GM13977 (cell line): ENCODE measurements at regions not wholly inside any gene's neighbourhood (a gene's known extent, or its start where the extent isn't known, plus 50 kb on each side); places are given as distances from the start of the nearest gene placed in this dataset.
A peak's percentile ranks its signal among the peaks of the same experiment; 100 is the strongest.
"Not testable (repeated sequence)": the region's sequence is repeated elsewhere in the genome, so short reads cannot be mapped to it uniquely, and the experiment has no call there.

ENCODE experiments used
- DNase-seq: peaks from one replicate; pipeline ENCODE4 v3.0.0; 2012; ENCODE audit warnings: low spot score
- in situ Hi-C: fragments of 300-500 bp; cut with MboI; formaldehyde crosslinking; loops from one replicate; pipeline ENCODE4 v1.12.0; 2022; ENCODE audit warnings: low sequenced_read_pairs, low pct_unique_long_range_greater_than_20kb, mixed read lengths, inconsistent platforms; ENCODE audit not compliant: unreplicated experiment
- TF ChIP-seq, protein P1 (sequence below): IDR thresholded peaks from 2 replicates; pipeline ENCODE4 v1.5.1; 2012; ENCODE audit warnings: mild to moderate bottlenecking, control low read depth; ENCODE audit not compliant: insufficient read depth; ENCODE audit errors: extremely low read depth, missing control alignments

- in situ Hi-C loops, DNase-seq: not testable (repeated sequence)
- TF ChIP-seq, protein P1, sequence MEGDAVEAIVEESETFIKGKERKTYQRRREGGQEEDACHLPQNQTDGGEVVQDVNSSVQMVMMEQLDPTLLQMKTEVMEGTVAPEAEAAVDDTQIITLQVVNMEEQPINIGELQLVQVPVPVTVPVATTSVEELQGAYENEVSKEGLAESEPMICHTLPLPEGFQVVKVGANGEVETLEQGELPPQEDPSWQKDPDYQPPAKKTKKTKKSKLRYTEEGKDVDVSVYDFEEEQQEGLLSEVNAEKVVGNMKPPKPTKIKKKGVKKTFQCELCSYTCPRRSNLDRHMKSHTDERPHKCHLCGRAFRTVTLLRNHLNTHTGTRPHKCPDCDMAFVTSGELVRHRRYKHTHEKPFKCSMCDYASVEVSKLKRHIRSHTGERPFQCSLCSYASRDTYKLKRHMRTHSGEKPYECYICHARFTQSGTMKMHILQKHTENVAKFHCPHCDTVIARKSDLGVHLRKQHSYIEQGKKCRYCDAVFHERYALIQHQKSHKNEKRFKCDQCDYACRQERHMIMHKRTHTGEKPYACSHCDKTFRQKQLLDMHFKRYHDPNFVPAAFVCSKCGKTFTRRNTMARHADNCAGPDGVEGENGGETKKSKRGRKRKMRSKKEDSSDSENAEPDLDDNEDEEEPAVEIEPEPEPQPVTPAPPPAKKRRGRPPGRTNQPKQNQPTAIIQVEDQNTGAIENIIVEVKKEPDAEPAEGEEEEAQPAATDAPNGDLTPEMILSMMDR = peak; percentile 32
These were observed 130.3 kb downstream of the LAT start for GRCh38 chr16:29114989-29115801.

DNA sequence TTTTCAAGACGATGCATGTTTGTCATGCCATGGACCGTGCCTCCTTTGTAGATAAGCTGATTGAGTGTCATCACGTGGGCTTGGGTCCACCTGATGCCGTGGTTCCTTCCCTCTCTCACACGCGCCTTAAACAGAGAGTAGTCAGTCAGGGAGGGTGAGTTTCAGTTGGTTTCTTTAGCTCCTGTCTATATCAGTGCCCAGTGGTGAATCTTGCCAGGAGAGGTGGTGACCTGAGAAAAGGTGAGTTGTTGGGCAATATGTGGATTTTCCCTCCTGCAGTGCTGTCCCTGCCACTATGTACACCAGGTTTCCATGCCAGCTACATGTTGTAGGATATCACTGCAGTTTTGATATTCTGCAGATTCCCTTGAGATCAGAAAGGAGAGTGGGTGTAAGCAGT lies 129.7 kb downstream of the LAT start:
- in situ Hi-C loops = no loop called here
- no peak for DNase-seq

GRCh38 chr16:29113446-29113845 lies 128.6 kb downstream of the LAT start:
- in situ Hi-C loops, DNase-seq: not testable (repeated sequence)

More for the DNA sequence above, 129.7 kb downstream of the LAT start:
- TF ChIP-seq, protein P1 = no peak

DNA sequence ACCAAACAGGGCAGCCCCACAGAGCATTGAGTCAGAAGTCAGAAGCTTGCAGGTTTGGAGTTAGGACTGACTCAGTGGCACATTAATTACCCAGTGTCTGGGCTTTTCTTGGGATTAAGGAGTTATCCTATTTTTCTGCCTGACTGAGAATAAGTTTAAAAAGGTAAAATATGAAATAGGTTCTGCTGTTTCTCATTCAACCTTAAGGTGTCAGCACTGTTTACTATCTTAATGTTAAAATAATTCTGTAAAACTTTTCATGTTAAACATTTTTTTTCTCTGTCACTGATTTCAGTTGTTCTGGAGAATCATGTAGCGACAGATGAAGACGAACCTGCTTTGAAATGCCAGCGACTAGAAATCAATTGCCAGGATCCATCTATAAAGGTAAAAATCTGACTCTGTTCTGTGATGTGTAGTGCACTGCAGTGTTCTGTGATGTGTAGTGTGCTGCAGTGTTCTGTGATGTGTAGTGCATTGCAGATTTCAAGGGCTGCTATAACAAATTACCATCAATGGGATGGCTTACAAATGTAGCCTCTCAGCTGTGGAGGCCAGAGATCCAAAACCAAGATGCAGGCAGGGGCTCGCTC lies 128.0 kb downstream of the LAT start:
- TF ChIP-seq, protein P1 = no peak

DNA sequence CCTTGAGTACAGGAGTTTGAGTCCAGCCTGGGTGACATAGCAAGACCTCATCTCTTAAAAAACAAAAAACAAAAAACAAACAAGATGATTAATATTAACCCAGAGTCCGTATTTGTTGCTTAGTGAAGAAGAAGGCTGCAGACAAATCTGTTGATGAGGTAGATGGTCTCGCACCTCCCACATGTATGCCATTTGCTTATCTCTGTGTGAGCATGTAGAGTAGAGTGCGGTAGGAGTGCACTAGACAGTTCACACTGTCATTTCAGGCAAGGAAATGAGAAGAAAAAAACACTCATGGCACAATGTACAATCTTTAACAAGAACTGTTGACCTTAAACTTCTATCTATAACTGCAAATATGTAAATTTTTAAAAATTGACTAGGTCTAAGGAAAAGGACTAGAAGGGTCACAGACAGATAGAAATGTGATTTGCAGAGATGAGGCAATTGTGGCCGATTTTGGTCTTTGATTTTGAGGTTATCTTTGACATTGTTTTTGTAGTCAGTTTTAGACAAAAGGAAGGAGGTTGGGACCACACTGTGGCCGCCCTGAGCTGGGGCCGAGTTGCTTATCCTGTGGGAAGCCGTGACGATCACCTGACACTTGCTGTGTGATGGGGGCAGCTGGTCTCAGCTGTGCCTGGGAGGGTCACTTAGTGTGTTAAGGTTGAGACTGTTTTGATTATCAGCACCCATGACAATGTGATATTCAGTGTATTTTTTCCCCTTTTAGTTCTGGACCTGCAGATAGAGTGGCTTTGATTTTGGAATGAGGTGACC lies 127.2 kb downstream of the LAT start:
- DNase-seq, in situ Hi-C loops: not testable (repeated sequence)

More for the DNA sequence above, 128.0 kb downstream of the LAT start:
- in situ Hi-C loops = no loop called here
- no peak for DNase-seq

DNA sequence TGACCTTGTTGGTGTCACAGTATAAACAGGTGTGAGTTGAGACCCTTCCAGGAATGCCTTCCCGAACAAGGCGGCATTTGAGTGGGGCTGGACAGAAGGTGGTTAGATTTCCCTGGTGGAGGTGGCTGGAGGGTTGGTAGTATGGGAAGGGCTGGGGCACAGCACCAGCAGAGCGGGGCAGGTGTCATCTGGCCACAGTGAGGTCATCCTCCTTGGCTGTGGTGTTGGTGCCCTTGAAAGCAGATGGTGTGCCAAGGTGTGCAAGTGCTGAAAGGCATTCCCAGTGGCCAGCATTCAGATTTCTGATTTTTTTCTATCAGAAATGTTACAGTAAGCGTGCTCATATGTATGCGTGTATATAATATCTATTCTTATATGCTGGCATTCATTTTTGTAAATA lies 126.6 kb downstream of the LAT start:
- in situ Hi-C loops = no loop called here
- DNase-seq = no peak
- TF ChIP-seq, protein P1 = no peak

- in situ Hi-C loops, DNase-seq: not testable (repeated sequence)
These were observed 123.8 kb downstream of the LAT start for GRCh38 chr16:29108625-29109169.

DNA sequence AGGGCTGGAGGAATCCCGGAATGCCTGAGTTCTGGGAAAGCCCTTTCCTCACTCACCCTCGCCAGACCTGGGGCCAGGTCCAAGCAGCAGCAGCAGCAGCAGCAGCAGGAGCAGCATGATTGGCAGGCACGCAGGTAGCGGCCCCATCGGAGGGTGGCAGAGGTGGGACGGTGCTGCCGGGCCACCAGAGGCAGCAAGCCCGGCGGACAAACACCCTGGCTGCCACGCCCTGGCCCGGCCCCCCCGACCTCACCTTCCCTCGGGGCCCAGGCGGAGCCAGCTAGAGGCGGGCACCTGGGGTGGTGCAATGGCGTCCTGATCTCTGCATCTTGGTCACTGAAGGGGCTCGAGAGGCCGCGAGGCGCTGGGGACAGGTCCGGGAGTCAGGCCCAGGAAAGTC lies 122.4 kb downstream of the LAT start:
- TF ChIP-seq, protein P1 = no peak
- in situ Hi-C loops = no loop called here
- no peak for DNase-seq

DNA sequence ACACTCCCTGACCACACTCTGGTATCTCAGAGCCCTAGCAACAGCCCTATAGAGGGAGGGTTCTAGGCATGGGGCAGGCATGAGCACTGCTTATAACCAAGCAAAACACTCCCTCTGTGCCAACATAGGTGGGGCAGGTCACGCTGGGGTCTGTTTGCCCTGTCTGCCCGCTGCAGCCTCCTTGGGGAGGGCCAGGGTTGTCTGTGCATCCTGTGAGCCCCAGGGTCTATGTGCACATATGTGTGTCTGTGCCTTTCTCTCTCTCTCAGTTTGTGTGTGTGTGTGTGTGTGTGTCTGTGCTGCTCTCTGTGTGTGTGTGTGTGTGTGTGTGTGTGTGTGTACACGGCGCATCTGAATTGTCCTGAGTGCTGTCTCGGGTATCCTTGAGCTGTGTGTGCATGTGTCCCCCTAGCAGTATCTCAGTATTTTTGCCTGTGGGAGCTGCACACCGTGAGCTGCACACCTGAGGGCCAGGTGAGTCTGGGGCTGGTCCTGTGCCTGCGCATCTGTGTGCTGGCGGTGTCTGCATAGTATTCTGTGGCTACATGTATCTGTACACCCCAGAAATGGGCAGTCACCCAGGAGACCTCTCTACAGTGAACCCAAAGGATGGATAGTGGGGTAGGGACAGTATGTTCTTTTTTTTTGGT lies 121.5 kb downstream of the LAT start:
- DNase-seq, in situ Hi-C loops: not testable (repeated sequence)

DNA sequence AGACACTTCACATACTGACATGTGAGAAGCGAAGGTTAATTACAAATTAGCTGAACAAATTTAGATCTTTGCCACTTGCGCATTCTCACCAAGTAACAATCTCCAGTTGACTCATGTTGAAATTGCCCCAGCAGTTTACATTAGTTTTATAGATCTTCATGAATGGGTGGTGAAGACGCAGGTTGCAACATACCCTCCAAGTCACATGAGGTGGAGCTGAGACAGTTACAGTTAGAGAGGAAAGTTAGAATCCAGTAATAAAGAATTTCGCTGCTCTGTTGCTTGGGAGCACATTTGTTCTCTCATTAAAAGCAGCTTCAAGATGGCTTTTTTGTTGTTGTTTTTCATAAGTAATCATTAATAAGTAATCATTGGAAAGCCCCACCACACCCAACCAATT lies 119.7 kb downstream of the LAT start:
- in situ Hi-C loops, DNase-seq: not testable (repeated sequence)
